Astrocyte of the hippocampus (primary cell): ENCODE measurements at regions not wholly inside any gene's neighbourhood (a gene's known extent, or its start where the extent isn't known, plus 50 kb on each side); places are given as distances from the start of the nearest gene placed in this dataset.

Source experiments
- DNase-seq: peaks from one replicate; pipeline ENCODE4 v3.0.0; 2011; ENCODE audit warnings: low read depth, low spot score

GRCh38 chr4:89368861-89369260 lies 61.3 kb upstream of the GPRIN3 start:
- DNase-seq, result no peak

GRCh38 chr4:89365776-89366175 lies 58.2 kb upstream of the GPRIN3 start:
- DNase-seq, result no peak

- no peak for DNase-seq
Observed at GRCh38 chr4:89365375-89365774, 57.8 kb upstream of the GPRIN3 start.

GRCh38 chr4:89364541-89364940 lies 56.9 kb upstream of the GPRIN3 start:
- no peak for DNase-seq

GRCh38 chr4:89363786-89364185 lies 56.2 kb upstream of the GPRIN3 start:
- DNase-seq, result no peak

GRCh38 chr4:89358935-89359638 lies 51.5 kb upstream of the GPRIN3 start:
- DNase-seq, result no peak

- DNase-seq, result no peak
Observed at GRCh38 chr4:89357787-89358186, 50.2 kb upstream of the GPRIN3 start.
